NCI-H2171 treated with DMSO at 0.1 percent for 48 hours (cell line): ENCODE measurements at regions not wholly inside any gene's neighbourhood (a gene's known extent, or its start where the extent isn't known, plus 50 kb on each side); places are given as distances from the start of the nearest gene placed in this dataset.

Experiments
- DNase-seq: peaks from one replicate; lab custom pipeline; 2025; lab: John Stamatoyannopoulos, UW

DNA sequence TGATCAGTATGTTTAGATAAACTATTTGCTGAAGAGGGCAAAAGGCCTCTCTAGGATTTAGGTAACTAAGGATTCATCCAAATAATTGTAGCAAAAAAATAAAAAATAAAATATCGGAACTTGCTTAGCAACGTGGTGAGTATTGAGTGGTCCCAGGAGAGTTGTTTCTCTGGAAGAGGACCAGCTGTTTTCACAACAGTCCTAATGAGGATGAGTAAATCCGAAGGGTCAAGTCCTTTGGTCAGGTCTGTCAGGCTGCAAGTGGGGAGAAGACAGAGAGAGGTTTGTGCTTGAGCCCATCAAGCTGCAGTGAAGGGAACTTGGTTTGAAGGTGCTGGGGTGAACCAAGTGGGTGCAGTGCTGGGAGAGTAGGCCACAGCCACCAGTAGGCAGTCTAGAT, 539.2 kb downstream of the SLC4A3 start:
- DNase-seq: peak; percentile 8

- no peak for DNase-seq
These were observed 540.5 kb downstream of the SLC4A3 start for GRCh38 chr2:220167956-220168355.

DNA sequence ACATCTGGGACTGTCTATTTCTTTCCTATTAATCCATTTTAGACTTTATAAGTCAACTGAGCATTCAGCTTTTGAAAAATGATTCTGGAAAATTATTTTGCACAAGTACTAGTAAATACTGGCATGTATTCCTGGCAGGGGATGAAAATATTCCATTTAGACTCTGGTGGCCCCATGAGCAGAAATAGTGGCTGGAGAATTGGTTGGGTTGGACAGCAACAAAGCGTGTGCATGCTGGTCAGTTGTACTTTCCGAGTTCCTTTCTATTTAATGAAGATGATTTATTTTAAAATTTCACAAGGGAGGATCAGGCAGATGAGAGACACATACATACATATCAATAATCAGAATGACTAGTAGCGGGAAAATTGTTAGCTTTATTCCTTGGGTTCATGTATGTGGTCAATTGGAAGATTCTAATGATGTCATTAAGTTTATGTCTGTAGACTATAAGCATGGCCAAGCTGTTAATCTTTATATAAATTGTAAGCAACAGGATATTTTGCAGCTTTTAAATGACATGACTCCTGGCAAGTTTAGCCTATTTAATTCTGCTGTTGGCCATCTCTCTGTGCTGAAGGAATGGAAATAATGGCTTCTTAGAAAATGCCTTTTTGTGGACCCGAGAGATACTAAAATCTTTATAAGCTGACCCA, 541.6 kb downstream of the SLC4A3 start:
- DNase-seq: no peak

DNA sequence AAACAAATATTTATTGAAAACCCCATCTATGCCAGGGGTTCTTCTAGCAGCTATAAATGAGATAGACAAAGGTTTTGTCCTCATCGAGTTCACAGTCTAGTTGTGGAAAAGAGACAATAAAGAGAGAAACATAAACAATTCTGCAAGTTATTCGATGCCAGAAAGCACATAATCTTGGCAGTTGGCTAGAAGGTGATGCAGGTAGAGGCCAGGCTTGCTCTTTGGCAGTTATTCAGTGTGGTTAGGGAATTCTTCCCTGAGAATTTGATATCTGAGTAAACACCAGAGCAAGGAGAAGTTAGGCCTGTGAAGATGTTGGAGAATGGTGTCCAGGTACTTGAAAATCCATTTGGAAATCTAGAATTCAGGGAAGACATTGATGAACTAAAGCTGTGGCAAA, 547.4 kb downstream of the SLC4A3 start:
- peak; percentile 13 for DNase-seq

DNA sequence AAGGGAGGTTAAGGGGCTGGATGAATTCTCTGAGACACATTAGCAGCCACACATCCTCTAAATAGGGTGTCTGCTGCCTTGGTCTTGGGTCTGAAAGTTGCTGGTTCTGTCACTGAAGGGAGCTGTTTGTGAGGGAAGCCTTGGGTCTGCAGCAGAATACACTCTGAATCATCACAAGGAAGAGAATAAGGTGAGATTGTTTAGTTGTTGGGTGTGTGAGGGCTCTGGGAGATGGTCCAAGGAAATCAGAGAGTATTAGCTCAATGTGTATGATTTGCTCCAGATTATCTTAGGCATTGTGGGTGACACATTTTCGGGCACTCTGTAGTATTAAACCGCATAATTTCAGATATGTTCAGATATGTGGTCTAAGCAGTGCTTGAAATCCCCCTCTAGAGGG, 548.5 kb downstream of the SLC4A3 start:
- DNase-seq: no peak

- DNase-seq: no peak
These were observed 551.7 kb downstream of the SLC4A3 start for GRCh38 chr2:220178991-220179695.

GRCh38 chr2:220181165-220181564, 553.7 kb downstream of the SLC4A3 start:
- DNase-seq: no peak

- DNase-seq: no peak
These were observed 555.4 kb downstream of the SLC4A3 start for GRCh38 chr2:220182790-220183189.

DNA sequence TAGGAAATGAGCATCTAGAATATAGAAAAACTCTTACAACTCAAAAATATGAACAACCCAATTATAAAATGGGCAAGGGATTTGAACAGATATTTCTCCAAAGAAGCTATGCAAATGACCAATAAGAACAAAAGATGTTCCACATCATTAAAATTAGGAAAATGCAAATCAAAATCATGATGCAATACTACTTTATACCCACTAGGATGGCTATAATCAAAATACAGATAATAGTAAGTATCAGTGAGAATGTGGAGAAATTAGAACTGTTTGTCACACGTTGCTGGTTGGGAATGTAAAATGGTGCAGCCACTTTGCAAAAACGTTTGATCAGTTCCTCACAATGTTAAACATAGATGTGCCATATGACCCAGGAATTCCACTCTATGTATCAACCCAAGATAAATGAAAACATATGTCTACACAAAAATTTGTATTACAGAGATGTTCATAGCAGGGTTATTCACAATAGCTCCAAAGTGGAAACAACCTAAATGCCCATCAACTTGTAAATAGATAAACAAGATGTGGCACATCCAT, 558.4 kb downstream of the SLC4A3 start:
- DNase-seq: no peak

DNA sequence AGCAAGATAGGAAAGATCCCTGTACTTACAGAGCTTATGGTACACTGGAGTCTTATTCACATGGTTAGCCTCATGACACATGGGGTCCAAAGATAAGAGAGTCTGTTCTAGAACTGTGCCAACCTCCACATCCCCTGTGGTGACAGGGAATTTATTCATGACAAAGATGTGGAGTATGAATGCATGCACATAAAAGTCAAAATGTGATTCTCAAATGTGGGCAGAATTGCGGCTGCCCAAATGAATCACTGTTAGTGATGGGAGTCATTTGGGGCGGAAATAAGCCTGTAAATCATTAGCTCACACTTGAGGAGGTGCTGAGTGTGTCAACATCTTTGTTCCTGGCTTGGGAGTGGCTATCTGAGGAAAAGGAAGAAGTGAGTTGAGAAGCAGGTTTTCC, 560.6 kb downstream of the SLC4A3 start:
- DNase-seq: no peak

GRCh38 chr2:220191031-220191430, 563.6 kb downstream of the SLC4A3 start:
- DNase-seq: no peak

DNA sequence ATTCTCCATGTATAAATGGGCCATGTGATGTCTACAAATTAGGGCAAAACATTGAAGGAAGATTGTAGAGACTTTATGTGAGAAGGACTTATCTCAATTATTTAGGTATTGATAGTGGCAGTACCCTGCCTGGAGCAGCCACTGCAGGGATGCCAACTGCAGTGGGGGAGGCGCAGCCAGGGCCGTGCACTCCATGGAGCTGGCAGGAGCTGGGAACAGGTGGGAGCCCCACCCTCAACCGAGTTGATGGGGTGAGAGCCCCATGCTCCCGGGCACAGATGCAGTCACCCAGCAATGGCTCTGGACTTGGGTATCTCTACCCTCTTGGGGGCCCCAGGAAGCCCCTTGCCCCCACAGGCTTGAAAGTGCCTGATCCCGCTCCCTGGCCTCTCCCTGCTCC, 564.3 kb downstream of the SLC4A3 start:
- DNase-seq: no peak

DNA sequence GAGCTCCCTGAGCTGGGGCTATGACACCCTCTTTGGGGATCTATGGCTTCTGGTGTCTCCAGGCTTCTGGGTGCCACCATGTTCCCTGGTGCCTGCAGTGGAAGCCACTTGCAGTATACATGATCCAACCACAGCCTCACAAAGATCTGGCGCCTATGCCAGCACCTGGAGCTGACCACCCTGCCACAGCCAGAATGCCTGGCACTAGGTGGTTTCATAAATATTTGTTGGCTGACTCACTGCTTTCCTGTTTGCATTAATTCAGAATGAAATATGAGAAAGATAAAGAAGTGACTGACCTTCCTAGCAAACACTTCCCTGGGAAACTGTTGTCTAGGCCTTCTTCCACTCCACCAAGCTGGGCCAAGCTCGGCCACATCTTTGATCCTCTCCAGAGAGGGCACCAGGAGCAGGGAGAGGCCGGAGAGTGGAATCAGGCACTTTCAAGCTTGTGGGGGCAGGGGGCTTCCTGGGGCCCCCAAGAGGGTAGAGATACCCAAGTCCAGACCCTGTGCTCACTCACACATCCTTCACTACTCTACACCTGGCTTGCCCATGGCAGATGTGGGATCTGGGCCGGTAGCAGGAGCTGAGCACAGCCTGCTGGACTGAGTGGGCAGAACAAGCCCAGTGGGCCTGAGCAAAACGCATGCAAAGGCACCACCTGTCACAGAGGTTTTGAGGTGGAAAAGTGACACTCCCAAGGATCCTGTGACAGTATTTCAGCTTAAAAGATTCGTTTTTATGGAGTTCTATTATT, 565.7 kb downstream of the SLC4A3 start:
- no peak for DNase-seq

DNA sequence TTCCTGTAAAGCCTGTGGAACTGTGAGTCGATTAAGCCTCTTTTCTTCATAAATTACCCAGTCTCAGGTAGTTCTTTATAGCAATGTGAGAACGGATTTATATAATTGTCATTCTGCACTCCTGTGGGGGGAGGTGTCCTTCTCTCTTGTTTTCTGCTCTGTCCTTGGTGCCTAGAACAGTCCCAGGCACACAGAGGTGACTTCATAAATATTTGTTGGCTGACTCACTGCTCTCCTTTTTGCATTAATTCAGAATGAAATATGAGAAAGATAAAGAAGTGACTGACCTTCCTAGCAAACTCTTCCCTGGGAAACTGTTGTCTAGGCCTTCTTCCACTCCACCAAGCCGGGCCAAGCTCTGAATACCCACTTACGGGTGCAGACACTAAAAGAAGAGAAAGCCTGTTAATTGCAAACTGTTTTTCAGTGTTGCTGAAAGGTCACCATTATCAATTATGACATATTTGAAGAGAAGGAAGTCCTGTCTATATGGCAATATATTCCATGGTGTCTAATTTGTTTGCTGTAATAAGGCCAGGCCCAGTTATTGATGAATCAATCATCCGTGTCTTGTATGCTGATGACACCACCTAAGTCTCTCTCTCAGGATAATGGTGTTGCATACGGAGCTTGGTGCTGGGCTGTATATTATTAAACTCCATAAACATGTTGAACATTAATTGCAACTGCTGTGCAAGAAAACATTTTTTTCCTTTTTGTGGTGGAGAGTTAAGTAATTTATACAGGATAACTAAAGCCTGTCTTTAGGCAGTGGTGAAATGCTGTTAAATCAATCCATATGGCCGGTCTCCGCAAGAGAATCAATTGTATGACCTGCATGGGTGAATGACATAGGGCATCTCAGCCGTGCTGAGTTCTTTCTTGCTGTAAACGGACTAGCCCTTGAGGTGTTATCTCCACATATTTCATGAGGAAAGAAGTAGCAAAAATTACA, 567.5 kb downstream of the SLC4A3 start:
- DNase-seq: no peak

- DNase-seq: peak; percentile 60
These were observed 571.5 kb downstream of the SLC4A3 start for GRCh38 chr2:220198896-220199295.

- no peak for DNase-seq
These were observed 574.6 kb downstream of the SLC4A3 start for GRCh38 chr2:220202066-220202465.

DNA sequence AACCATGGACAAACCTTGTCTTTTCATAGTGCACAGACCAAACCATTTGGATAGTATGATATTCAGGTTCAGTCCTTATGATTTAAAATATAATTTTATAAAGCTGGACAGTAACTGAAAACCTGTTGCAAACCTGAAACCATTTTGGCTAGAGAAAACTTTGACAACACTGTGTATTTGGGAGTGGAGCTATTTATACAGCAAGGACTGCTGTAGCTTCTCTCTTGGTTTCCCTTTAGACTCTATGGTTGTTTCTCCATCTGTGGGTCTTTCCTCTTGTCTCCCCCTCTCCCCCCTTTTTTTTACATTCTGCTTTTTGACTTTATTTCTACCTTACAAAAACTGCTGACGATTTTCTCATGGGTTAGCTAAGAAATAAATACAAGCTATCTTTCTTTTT, 581.7 kb downstream of the SLC4A3 start:
- DNase-seq: no peak

GRCh38 chr2:220209751-220210150, 582.3 kb downstream of the SLC4A3 start:
- no peak for DNase-seq

- peak; percentile 52 for DNase-seq
These were observed 585.1 kb downstream of the SLC4A3 start for GRCh38 chr2:220212296-220213080.

- peak; percentile 86 for DNase-seq
These were observed 588.4 kb downstream of the SLC4A3 start for GRCh38 chr2:220215785-220216184.

GRCh38 chr2:220219371-220219770, 591.9 kb downstream of the SLC4A3 start:
- peak; percentile 18 for DNase-seq
